ENCODE measurements at regions not wholly inside any gene's neighbourhood (a gene's known extent, or its start where the extent isn't known, plus 50 kb on each side); places are given as distances from the start of the nearest gene placed in this dataset.

DNA sequence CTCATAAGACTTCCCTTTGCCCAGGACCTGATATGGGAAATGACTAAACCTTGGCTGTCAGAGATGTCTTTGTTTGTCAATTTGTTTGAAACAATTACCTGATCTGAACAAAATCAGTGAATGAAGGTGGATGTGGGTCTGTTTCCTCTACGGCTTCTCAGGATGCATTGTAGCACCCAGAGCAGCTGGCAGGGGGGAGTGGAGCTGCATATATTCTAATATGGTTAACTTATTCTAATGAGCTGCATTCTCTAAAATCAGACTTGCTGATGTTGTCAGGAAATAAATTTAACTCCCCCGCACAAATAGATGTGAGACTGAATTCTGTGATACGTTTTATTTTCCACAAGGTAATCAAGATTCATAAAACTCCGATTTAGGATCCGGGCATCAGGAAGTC is 665.4 kb downstream of the MAT2B start:
- TF ChIP-seq, protein P1, sequence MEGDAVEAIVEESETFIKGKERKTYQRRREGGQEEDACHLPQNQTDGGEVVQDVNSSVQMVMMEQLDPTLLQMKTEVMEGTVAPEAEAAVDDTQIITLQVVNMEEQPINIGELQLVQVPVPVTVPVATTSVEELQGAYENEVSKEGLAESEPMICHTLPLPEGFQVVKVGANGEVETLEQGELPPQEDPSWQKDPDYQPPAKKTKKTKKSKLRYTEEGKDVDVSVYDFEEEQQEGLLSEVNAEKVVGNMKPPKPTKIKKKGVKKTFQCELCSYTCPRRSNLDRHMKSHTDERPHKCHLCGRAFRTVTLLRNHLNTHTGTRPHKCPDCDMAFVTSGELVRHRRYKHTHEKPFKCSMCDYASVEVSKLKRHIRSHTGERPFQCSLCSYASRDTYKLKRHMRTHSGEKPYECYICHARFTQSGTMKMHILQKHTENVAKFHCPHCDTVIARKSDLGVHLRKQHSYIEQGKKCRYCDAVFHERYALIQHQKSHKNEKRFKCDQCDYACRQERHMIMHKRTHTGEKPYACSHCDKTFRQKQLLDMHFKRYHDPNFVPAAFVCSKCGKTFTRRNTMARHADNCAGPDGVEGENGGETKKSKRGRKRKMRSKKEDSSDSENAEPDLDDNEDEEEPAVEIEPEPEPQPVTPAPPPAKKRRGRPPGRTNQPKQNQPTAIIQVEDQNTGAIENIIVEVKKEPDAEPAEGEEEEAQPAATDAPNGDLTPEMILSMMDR (IDR thresholded peaks at IDR 0.05 in 4 of 5, conservative IDR thresholded peaks at IDR 0.05 in 1 of 5) = no peak
- TF ChIP-seq POLR2A (IDR thresholded peaks at IDR 0.05) = no peak

Data from gastrocnemius medialis (tissue), 4 donors.